ENCODE measurements at regions not wholly inside any gene's neighbourhood (a gene's known extent, or its start where the extent isn't known, plus 50 kb on each side); places are given as distances from the start of the nearest gene placed in this dataset.
"Not testable (repeated sequence)": the region's sequence is repeated elsewhere in the genome, so short reads cannot be mapped to it uniquely, and the experiment has no call there.

- no peak for DNase-seq
Measured at GRCh38 chr18:55687106-55687505, 99.1 kb upstream of the TCF4 start.

DNA sequence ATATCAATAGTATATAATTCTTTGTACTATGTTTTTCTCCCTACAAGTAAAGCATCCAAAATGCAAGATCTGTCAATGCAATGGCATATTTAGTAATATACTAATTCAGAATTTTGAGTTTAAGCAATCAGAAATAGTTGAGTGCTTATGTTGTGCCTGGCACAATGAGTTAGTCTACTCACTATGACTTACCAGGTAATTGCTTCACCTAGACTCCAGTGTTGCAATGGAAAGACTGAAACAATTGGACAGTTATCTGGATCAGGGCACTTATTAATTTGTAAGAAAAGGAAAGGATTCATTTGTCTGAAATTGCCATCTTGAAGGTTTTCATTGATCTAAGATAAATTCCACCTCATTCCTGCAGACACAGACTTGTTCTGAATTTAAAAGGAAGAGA lies 97.6 kb upstream of the TCF4 start:
- DNase-seq: no peak

DNA sequence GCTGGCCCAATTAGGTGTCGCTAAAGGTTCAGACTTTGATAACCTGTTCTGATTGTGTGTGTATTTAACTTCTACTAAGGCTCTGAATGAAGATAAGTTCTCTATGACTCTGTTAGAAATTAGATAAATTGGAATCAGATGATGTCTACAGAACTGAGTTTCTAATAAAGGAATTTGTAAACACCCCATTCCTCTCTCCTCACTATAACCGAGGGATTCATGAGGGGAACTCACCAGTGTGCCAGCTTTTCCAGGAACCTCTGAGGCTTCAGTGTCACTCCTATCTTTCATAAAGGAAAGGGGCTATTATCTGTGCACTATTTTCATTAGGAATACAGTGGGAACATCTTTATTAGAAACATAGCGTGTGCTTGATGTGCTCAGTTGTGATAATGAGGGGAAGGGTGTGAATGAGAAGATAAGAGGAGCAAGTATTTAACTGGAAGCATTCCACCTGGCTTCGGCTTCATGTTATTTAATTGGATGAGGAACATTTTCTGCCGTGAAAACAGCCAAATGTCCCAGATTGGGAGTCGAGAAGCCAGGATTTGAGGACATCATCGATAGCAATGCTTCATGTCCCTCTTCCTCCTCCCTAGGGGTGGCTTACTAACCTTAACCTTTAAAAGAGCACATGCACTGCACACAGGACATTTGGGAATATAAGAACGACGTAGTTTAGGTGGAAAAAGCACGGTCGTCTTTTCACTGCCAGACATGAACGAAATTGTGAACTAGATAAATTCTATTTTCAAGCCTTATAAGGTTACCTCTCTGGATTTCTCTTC lies 84.8 kb upstream of the TCF4 start:
- DNase-seq: no peak

DNA sequence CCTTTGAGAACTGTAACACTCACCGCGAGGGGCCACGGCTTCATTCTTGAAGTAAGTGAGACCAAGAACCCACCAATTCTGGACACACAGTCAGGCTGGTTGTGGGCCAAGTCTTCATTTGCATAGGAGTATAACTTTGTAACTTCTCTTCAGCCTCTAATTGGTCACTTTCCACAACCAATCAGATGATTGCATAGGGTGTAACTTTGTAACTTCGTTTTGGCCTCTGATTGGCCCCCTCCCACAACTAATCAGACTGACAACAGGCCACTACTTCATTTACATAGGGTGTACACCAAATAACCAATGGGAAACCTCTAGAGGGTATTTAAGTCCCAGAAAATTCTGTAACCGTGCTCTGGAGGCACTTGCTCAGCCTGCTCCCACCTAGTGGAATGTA lies 77.5 kb upstream of the TCF4 start:
- DNase-seq: no peak

DNA sequence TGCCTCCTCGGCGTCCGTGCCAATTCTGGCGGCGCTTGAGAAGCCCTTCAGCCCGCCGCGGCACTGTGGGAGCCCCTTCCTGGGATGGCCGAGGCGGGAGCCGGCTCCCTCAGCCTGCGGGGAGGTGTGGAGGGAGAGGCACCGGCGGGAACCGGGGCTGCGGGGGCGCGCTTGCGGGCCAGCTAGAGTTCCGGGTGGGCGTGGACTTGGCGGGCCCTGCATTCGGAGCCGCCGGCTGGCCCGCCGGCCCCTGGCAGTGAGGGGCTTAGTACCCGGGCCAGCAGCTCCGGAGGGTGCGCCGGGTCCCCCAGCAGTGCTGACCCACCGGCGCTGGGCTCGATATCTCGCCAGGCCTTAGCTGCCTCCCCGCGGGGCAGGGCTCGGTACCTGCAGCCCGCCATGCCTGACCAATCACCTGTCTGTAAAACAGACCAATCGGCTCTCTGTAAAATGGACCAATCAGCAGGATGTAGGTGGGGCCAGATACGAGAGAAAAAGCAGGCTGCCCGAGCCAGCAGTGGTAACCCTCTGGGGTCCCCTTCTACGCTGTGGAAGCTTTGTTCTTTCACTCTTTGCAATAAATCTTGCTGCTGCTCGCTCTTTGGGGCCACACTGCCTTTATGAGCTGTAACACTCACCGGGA lies 76.9 kb upstream of the TCF4 start:
- DNase-seq: not testable (repeated sequence)

GRCh38 chr18:55663891-55664290 lies 75.9 kb upstream of the TCF4 start:
- DNase-seq: no peak

- no peak for DNase-seq
Measured at GRCh38 chr18:55658598-55658997, 70.6 kb upstream of the TCF4 start.

- no peak for DNase-seq
Measured at GRCh38 chr18:55657572-55658331, 69.8 kb upstream of the TCF4 start.

- DNase-seq: no peak
Measured at GRCh38 chr18:55654986-55655385, 67.0 kb upstream of the TCF4 start.

DNA sequence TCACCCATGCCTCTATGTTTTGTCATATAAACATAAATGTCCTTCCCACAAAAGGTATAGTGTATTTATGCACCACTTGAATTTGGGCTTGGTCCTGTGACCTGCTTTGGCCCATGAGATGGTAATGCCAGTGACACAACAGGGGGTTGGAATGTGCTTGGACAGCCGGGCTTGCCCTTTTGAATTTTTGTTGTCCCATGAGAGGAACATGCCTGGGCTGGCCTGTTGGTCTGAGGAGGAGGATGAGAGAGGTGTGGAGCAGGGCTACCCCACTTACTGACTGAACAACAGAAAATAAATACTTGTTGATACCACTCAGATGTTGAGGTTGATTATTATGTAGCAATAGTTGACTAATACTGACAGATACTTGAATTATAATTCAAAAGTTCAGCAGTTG lies 63.2 kb upstream of the TCF4 start:
- DNase-seq: no peak

DNA sequence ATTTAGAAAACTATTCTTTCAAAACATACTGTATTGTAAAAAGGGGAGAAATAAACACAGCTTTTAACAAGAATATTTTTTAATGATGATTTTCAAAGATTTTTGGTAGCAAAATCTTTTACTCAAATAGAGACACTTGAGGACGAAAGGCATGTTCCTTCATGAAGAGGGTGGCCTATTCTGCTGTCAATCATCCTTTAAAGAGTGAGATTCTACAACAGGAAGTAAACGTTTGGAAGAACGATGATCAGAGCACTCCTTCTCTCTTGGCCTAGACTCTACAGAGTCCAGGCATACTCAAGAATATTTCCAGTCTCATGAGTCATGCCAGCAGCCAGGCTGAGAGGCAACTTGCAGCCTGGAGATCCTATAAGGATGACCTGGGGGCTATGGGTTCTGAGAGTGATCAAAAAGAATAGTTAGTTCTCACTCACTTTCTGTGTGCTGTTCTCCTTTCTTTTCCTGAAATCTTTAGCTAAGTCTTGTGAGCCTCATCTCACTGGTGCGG lies 62.4 kb upstream of the TCF4 start:
- DNase-seq: no peak

- no peak for DNase-seq
Measured at GRCh38 chr18:55647331-55647730, 59.3 kb upstream of the TCF4 start.

- no peak for DNase-seq
Measured at GRCh38 chr18:55642191-55642590, 54.2 kb upstream of the TCF4 start.

- no peak for DNase-seq
Measured at GRCh38 chr18:55641486-55641885, 53.5 kb upstream of the TCF4 start.
